ENCODE measurements at regions not wholly inside any gene's neighbourhood (a gene's known extent, or its start where the extent isn't known, plus 50 kb on each side); places are given as distances from the start of the nearest gene placed in this dataset.
A peak's percentile ranks its signal among the peaks of the same experiment; 100 is the strongest.

GRCh38 chr18:8959551-8960135 lies 142.9 kb upstream of the NDUFV2 start (continued):
- TF ChIP-seq HNF1A (IDR thresholded peaks at IDR 0.05; ENCODE audit: low read depth) = no peak
- TF ChIP-seq HNF1A (CRISPR knock-in tag; IDR thresholded peaks at IDR 0.05; ENCODE audit: borderline replicate concordance) = peak; percentile 67; the same call in 1 of the 2 replicates
- TF ChIP-seq IKZF1 (IDR thresholded peaks at IDR 0.05) = no peak
- TF ChIP-seq USF2 (IDR thresholded peaks at IDR 0.05; ENCODE audit: low read depth, low read length) = no peak
- TF ChIP-seq USF2 (CRISPR knock-in tag; IDR thresholded peaks at IDR 0.05; ENCODE audit: borderline replicate concordance) = no peak
- no peak for TF ChIP-seq ZNF550 (CRISPR knock-in tag; IDR thresholded peaks at IDR 0.05; ENCODE audit: borderline replicate concordance)
- no peak for TF ChIP-seq ELF1 (CRISPR knock-in tag; IDR thresholded peaks at IDR 0.05)
- TF ChIP-seq ATF4 (CRISPR knock-in tag; IDR thresholded peaks at IDR 0.05) = no peak
- TF ChIP-seq ZBTB39 (CRISPR knock-in tag; IDR thresholded peaks at IDR 0.05) = no peak
- no peak for TF ChIP-seq ZNF34 (CRISPR knock-in tag; IDR thresholded peaks at IDR 0.05; ENCODE audit: borderline replicate concordance)
- no peak for TF ChIP-seq ESRRA (CRISPR knock-in tag; IDR thresholded peaks at IDR 0.05; ENCODE audit: low read depth)
- no peak for TF ChIP-seq ZNF609 (CRISPR knock-in tag; IDR thresholded peaks at IDR 0.05; ENCODE audit: borderline replicate concordance)
- TF ChIP-seq TEF (CRISPR knock-in tag; IDR thresholded peaks at IDR 0.05) = no peak
- no peak for TF ChIP-seq REXO4 (CRISPR knock-in tag; IDR thresholded peaks at IDR 0.05; ENCODE audit: borderline replicate concordance)
